Vagina (tissue), 2 donors: ENCODE measurements at regions not wholly inside any gene's neighbourhood (a gene's known extent, or its start where the extent isn't known, plus 50 kb on each side); places are given as distances from the start of the nearest gene placed in this dataset.

Experiments
- DNase-seq, 2 donors: peaks; one replicate each; pipeline ENCODE4 v3.0.0-alpha.2; 2017; ENCODE audit errors: extremely low spot score in 2 of 2
- H3K27ac ChIP-seq: fragments of 200-600 bp; sonication (generic); one replicate; pipeline ENCODE4 v1.5.1; 2019
- H3K27me3 ChIP-seq: fragments of 200-600 bp; sonication (generic); one replicate; pipeline ENCODE4 v1.5.1; 2019
- H3K36me3 ChIP-seq, 2 donors: fragments of 200-600 bp; sonication (generic); one replicate each; pipeline ENCODE4 v1.5.1; 2017 to 2019
- H3K4me1 ChIP-seq: fragments of 200-600 bp; sonication (generic); one replicate; pipeline ENCODE4 v1.5.1; 2019
- H3K4me3 ChIP-seq, 2 donors: fragments of 200-600 bp; sonication (generic); 1 replicate in 1 of 2; 2 replicates in 1 of 2; pipeline ENCODE4 v1.5.1; 2016 to 2019
- H3K9me3 ChIP-seq: fragments of 200-600 bp; sonication (generic); one replicate; pipeline ENCODE4 v1.5.1; 2019
- CTCF ChIP-seq, 3 experiments: fragments of 450-650 bp in 2 of 3; fragments of 200-600 bp in 1 of 3; sonication (generic) in 1 of 3; IDR thresholded peaks; one replicate each; pipeline ENCODE4 v1.5.1; 2017 to 2019; ENCODE audit warnings: antibody characterized with exemption in 3 of 3, mild to moderate bottlenecking in 2 of 3, moderate library complexity in 2 of 3
- POLR2A ChIP-seq, 2 donors: fragments of 450-650 bp; IDR thresholded peaks; one replicate each; pipeline ENCODE4 v1.6.1; 2017; ENCODE audit warnings: antibody characterized with exemption in 2 of 2, mild to moderate bottlenecking in 2 of 2, moderate library complexity in 2 of 2
- POLR2AphosphoS5 ChIP-seq, 2 donors: sonication (generic); formaldehyde crosslinking; IDR thresholded peaks; one replicate each; pipeline ENCODE4 v1.9.0; 2017; ENCODE audit warnings: antibody characterized with exemption in 2 of 2, mild to moderate bottlenecking in 2 of 2, low read depth in 1 of 2; ENCODE audit not compliant: insufficient read depth in 1 of 2
- intact Hi-C: fragments of 100-400 bp; cut with DNase I; formaldehyde crosslinking; loops from one replicate; pipeline ENCODE4 v1.15.1; 2023

- H3K4me1 ChIP-seq, result no peaks in the 10 kb centered on the region
- TF ChIP-seq POLR2AphosphoS5 (IDR thresholded peaks at IDR 0.05; ENCODE audit: insufficient read depth in 1 of 2, low read depth in 1 of 2) (no peak), CTCF (IDR thresholded peaks at IDR 0.05) (no peak), POLR2A (IDR thresholded peaks at IDR 0.05) (no peak)
- no peaks in the 10 kb centered on the region for H3K36me3 ChIP-seq
- no peak overlapping the region for H3K27ac ChIP-seq
- intact Hi-C loops, result no loop called here
- H3K27me3 ChIP-seq, result no peaks in the 10 kb centered on the region
- H3K9me3 ChIP-seq, result no peaks in the 10 kb centered on the region
- H3K4me3 ChIP-seq, result no peak overlapping the region
- DNase-seq, result no peak
These were observed 202.4 kb upstream of the HNRNPA3 start for GRCh38 chr2:177010146-177010545.

GRCh38 chr2:177010861-177011260 is 201.7 kb upstream of the HNRNPA3 start:
- no peak overlapping the region for H3K4me3 ChIP-seq
- no peak overlapping the region for H3K27ac ChIP-seq
- TF ChIP-seq POLR2AphosphoS5 (IDR thresholded peaks at IDR 0.05; ENCODE audit: insufficient read depth in 1 of 2, low read depth in 1 of 2) (no peak), POLR2A (IDR thresholded peaks at IDR 0.05) (no peak), CTCF (IDR thresholded peaks at IDR 0.05) (no peak)
- H3K9me3 ChIP-seq, result no peaks in the 10 kb centered on the region
- intact Hi-C loops, result no loop called here
- no peaks in the 10 kb centered on the region for H3K27me3 ChIP-seq
- H3K4me1 ChIP-seq, result no peaks in the 10 kb centered on the region
- H3K36me3 ChIP-seq, result no peaks in the 10 kb centered on the region
- no peak for DNase-seq

GRCh38 chr2:177014946-177015345 is 197.6 kb upstream of the HNRNPA3 start:
- no peak overlapping the region for H3K27ac ChIP-seq
- no peak for DNase-seq
- no peak overlapping the region for H3K4me3 ChIP-seq
- no peaks in the 10 kb centered on the region for H3K4me1 ChIP-seq
- intact Hi-C loops, result no loop called here
- no peaks in the 10 kb centered on the region for H3K27me3 ChIP-seq
- no peaks in the 10 kb centered on the region for H3K36me3 ChIP-seq
- no peak for TF ChIP-seq CTCF (IDR thresholded peaks at IDR 0.05)
- TF ChIP-seq POLR2A (IDR thresholded peaks at IDR 0.05), result no peak
- no peak for TF ChIP-seq POLR2AphosphoS5 (IDR thresholded peaks at IDR 0.05; ENCODE audit: insufficient read depth in 1 of 2, low read depth in 1 of 2)
- no peaks in the 10 kb centered on the region for H3K9me3 ChIP-seq

GRCh38 chr2:177015356-177015923 is 197.2 kb upstream of the HNRNPA3 start:
- H3K27ac ChIP-seq, result no peak overlapping the region
- no peak for DNase-seq
- H3K4me1 ChIP-seq, result no peaks in the 10 kb centered on the region
- no peaks in the 10 kb centered on the region for H3K9me3 ChIP-seq
- no peak overlapping the region for H3K4me3 ChIP-seq
- H3K27me3 ChIP-seq, result no peaks in the 10 kb centered on the region
- intact Hi-C loops, result no loop called here
- TF ChIP-seq POLR2AphosphoS5 (IDR thresholded peaks at IDR 0.05; ENCODE audit: insufficient read depth in 1 of 2, low read depth in 1 of 2) (no peak), CTCF (IDR thresholded peaks at IDR 0.05) (no peak), POLR2A (IDR thresholded peaks at IDR 0.05) (no peak)
- H3K36me3 ChIP-seq, result no peaks in the 10 kb centered on the region

GRCh38 chr2:177020524-177021119 is 192.0 kb upstream of the HNRNPA3 start:
- intact Hi-C loops, result no loop called here
- Histone ChIP-seq H3K4me3 (no peak overlapping the region), H3K9me3 (no peaks in the 10 kb centered on the region), H3K27ac (peak overlapping the region; percentile 40), H3K27me3 (no peaks in the 10 kb centered on the region), H3K36me3 (no peaks in the 10 kb centered on the region), H3K4me1 (peaks cover 5% of the 10 kb centered on the region)
- TF ChIP-seq CTCF (IDR thresholded peaks at IDR 0.05) (no peak), POLR2AphosphoS5 (IDR thresholded peaks at IDR 0.05; ENCODE audit: insufficient read depth in 1 of 2, low read depth in 1 of 2) (no peak), POLR2A (IDR thresholded peaks at IDR 0.05) (no peak)
- no peak for DNase-seq
